ENCODE measurements at regions not wholly inside any gene's neighbourhood (a gene's known extent, or its start where the extent isn't known, plus 50 kb on each side); places are given as distances from the start of the nearest gene placed in this dataset.

- FAIRE-seq (no peak), DNase-seq (ENCODE audit: low read depth, low spot score) (no peak), ATAC-seq (no peak)
- TF ChIP-seq ZNF622 (IDR thresholded peaks at IDR 0.05) (no peak), RELB (IDR thresholded peaks at IDR 0.05; ENCODE audit: low read depth) (no peak), CTCF (IDR thresholded peaks at IDR 0.05 in 2 of 3, conservative IDR thresholded peaks at IDR 0.05 in 1 of 3; ENCODE audit: control insufficient read depth in 2 of 3, extremely low read depth in 1 of 3, insufficient read depth in 1 of 3, low read depth in 3 of 3, low read length in 3 of 3) (no peak), KAT2A (conservative IDR thresholded peaks at IDR 0.05; ENCODE audit: control insufficient read depth, low read depth, low read length) (no peak), CHD2 (IDR thresholded peaks at IDR 0.05; ENCODE audit: borderline replicate concordance, low read depth, low read length) (no peak), MTA3 (IDR thresholded peaks at IDR 0.05; ENCODE audit: borderline replicate concordance, low read length) (no peak), FOXM1 (IDR thresholded peaks at IDR 0.05; ENCODE audit: low read depth, low read length) (no peak), MEF2A (IDR thresholded peaks at IDR 0.05; ENCODE audit: insufficient read depth, low read depth, low read length) (no peak), SMAD1 (IDR thresholded peaks at IDR 0.05; ENCODE audit: low read depth, partially characterized antibody) (no peak), FOXK2 (IDR thresholded peaks at IDR 0.05) (no peak), NFYB (IDR thresholded peaks at IDR 0.05; ENCODE audit: insufficient read depth, low read depth, low read length) (no peak), HDAC6 (IDR thresholded peaks at IDR 0.05; ENCODE audit: unreplicated experiment) (no peak), ZBTB4 (CRISPR knock-in tag; IDR thresholded peaks at IDR 0.05) (no peak), NFXL1 (IDR thresholded peaks at IDR 0.05; ENCODE audit: borderline replicate concordance) (no peak), BHLHE40 (IDR thresholded peaks at IDR 0.05; ENCODE audit: borderline replicate concordance in 1 of 2, low read depth in 2 of 2, low read length in 1 of 2) (no peak), SMARCA5 (IDR thresholded peaks at IDR 0.05) (no peak)
- ChIA-PET RAD21 (ENCODE audit: unreplicated experiment) (no interaction called here), CTCF (no interaction called here), POLR2A (no interaction called here), SMC1A (ENCODE audit: uncharacterized antibody, unreplicated experiment) (no interaction called here)
- no peak overlapping the region for H3K27ac ChIP-seq (ENCODE audit: control insufficient read depth, insufficient read depth)
- no peaks in the 10 kb centered on the region for H4K20me1 ChIP-seq (ENCODE audit: control insufficient read depth, insufficient read depth)
- no peak overlapping the region for H3K4me3 ChIP-seq
- BruUV-seq (replicated peaks): no TSS peak
- no peaks in the 10 kb centered on the region for H3K27me3 ChIP-seq (replicated peaks in 1 of 2; ENCODE audit: control insufficient read depth in 2 of 2, insufficient read depth in 2 of 2, low read length in 1 of 2)
- H3K9me3 ChIP-seq (replicated peaks; ENCODE audit: control insufficient read depth, insufficient read depth, low read length): no peaks in the 10 kb centered on the region
- no peaks in the 10 kb centered on the region for H3K36me3 ChIP-seq (ENCODE audit: control insufficient read depth in 2 of 2, insufficient read depth in 2 of 2, low read length in 1 of 2)
- H3K4me1 ChIP-seq (ENCODE audit: control insufficient read depth, insufficient read depth, low read length): no peaks in the 10 kb centered on the region
- intact Hi-C loops (cut with micrococcal nuclease; ENCODE audit: unreplicated experiment) (no loop called here), in situ Hi-C loops (cut with MboI) (no loop called here)
- 73% methylated on average over 5 of the region's 5 CpGs for WGBS (ENCODE audit: insufficient coverage, insufficient replicate concordance, low lambda C conversion rate, missing lambda C conversion rate)
- H2AFZ ChIP-seq (ENCODE audit: control insufficient read depth, low read depth, low read length): no peak overlapping the region
- no peaks in the 10 kb centered on the region for H3K79me2 ChIP-seq (ENCODE audit: control insufficient read depth, insufficient read depth, low read length)
- no peak overlapping the region for H3K9ac ChIP-seq (ENCODE audit: control insufficient read depth, insufficient read depth, low read length)
- no peak overlapping the region for H3K4me2 ChIP-seq (ENCODE audit: control insufficient read depth, insufficient read depth)
These were observed 128.1 kb upstream of the CCN2 start for GRCh38 chr6:132079286-132079685.

Data from GM12878 (cell line).